OCI-LY1 (cell line): ENCODE measurements at regions not wholly inside any gene's neighbourhood (a gene's known extent, or its start where the extent isn't known, plus 50 kb on each side); places are given as distances from the start of the nearest gene placed in this dataset.
"Not testable (repeated sequence)": the region's sequence is repeated elsewhere in the genome, so short reads cannot be mapped to it uniquely, and the experiment has no call there.

Experiments used
- H2AFZ ChIP-seq: fragments of 200-600 bp; sonication (generic), shearing (Covaris generic); 2 replicates; pipeline ENCODE4 v1.6.0; 2014; ENCODE audit warnings: antibody characterized with exemption, mild to moderate bottlenecking, low read length
- H3F3A ChIP-seq: fragments of 200-600 bp; sonication (generic), shearing (Covaris generic); 2 replicates; pipeline ENCODE4 v1.6.0; 2014; ENCODE audit warnings: mild to moderate bottlenecking, antibody characterized with exemption, low read length, moderate library complexity; ENCODE audit not compliant: insufficient read depth
- H3K27ac ChIP-seq: fragments of 200-600 bp; sonication (generic); 2 replicates; pipeline ENCODE4 v1.5.1; 2014; ENCODE audit warnings: low read length, mixed run types, mild to moderate bottlenecking, low read depth; ENCODE audit not compliant: poor library complexity, severe bottlenecking
- H3K27me3 ChIP-seq: fragments of 200-600 bp; sonication (generic); 2 replicates; pipeline ENCODE4 v1.6.0; 2014; ENCODE audit warnings: antibody characterized with exemption, mild to moderate bottlenecking, low read length, moderate library complexity; ENCODE audit not compliant: insufficient read depth
- H3K36me3 ChIP-seq: fragments of 200-600 bp; sonication (generic); 2 replicates; pipeline ENCODE4 v1.6.1; 2014; ENCODE audit warnings: mild to moderate bottlenecking, antibody characterized with exemption, low read length, moderate library complexity, mixed read lengths; ENCODE audit not compliant: insufficient read depth
- H3K4me1 ChIP-seq: fragments of 200-600 bp; sonication (generic); 2 replicates; pipeline ENCODE4 v1.5.1; 2014; ENCODE audit warnings: mild to moderate bottlenecking, low read length, moderate library complexity; ENCODE audit not compliant: insufficient read depth, severe bottlenecking
- H3K4me2 ChIP-seq: fragments of 200-600 bp; sonication (generic), shearing (Covaris generic); 2 replicates; pipeline ENCODE4 v1.6.1; 2014; ENCODE audit warnings: low read length
- H3K4me3 ChIP-seq: fragments of 200-600 bp; sonication (generic); 2 replicates; pipeline ENCODE4 v1.5.1; 2014; ENCODE audit warnings: low read length, low read depth, mild to moderate bottlenecking, mixed read lengths; ENCODE audit not compliant: poor library complexity, severe bottlenecking
- H3K79me2 ChIP-seq: fragments of 200-600 bp; shearing (Covaris generic); 2 replicates; pipeline ENCODE4 v1.6.1; 2016; ENCODE audit warnings: mixed run types, low read length, mixed read lengths; ENCODE audit not compliant: insufficient read depth
- H3K9ac ChIP-seq: fragments of 200-600 bp; sonication (generic), shearing (Covaris generic); 2 replicates; pipeline ENCODE4 v1.6.1; 2014; ENCODE audit warnings: mild to moderate bottlenecking, low read length, mixed read lengths
- H3K9me2 ChIP-seq: fragments of 200-600 bp; sonication (generic), shearing (Covaris generic); 2 replicates; pipeline ENCODE4 v1.6.1; 2014; ENCODE audit warnings: low read depth, mild to moderate bottlenecking, low read length, mixed read lengths
- H3K9me3 ChIP-seq: fragments of 200-600 bp; shearing (Covaris generic); 2 replicates; pipeline ENCODE4 v1.6.1; 2014; ENCODE audit warnings: low read length, mixed read lengths
- H4K20me1 ChIP-seq: fragments of 200-600 bp; sonication (generic), shearing (Covaris generic); 2 replicates; pipeline ENCODE4 v1.6.0; 2016; ENCODE audit warnings: mild to moderate bottlenecking, low read length; ENCODE audit not compliant: insufficient read depth
- CTCF ChIP-seq: fragments of 200-600 bp; sonication (generic), shearing (Covaris generic); IDR thresholded peaks from 2 replicates; pipeline ENCODE4 v1.5.1; 2017; ENCODE audit warnings: mild to moderate bottlenecking, antibody characterized with exemption, low read length, moderate library complexity, mixed read lengths
- EZH2 ChIP-seq: fragments of 200-600 bp; sonication (generic), shearing (Covaris generic); IDR thresholded peaks from 2 replicates; pipeline ENCODE4 v1.8.0; 2017; ENCODE audit warnings: borderline replicate concordance, mixed run types, mild to moderate bottlenecking, antibody characterized with exemption, low read length, moderate library complexity, mixed read lengths

DNA sequence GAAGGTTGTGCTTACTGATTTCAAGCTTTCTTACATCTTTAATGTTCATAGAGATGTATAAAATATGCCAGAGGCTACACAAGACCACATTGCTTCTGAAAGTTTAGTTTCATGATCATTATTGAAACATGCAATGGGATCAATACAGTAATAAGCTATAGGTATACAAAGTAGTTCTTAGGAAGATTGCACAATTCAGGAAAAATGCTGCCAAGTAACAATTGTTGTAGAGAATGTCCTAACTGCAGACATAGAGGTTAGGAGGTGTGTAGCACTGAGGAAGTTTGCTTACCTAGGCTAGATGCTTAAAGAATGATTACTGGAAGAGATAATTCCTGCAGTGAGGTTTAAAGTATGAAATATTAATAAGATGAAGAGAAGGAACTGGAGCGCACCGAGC is 259.5 kb upstream of the CYRIA start:
- Histone ChIP-seq H3F3A (no peaks in the 10 kb centered on the region), H3K36me3 (no peaks in the 10 kb centered on the region), H3K4me2 (no peak overlapping the region), H2AFZ (no peak overlapping the region), H3K27ac (no peak overlapping the region), H3K27me3 (no peaks in the 10 kb centered on the region), H3K79me2 (no peaks in the 10 kb centered on the region), H3K9ac (no peak overlapping the region), H3K9me2 (no peaks in the 10 kb centered on the region), H3K4me3 (no peak overlapping the region), H3K4me1 (no peaks in the 10 kb centered on the region), H4K20me1 (no peaks in the 10 kb centered on the region), H3K9me3 (no peaks in the 10 kb centered on the region)
- TF ChIP-seq CTCF (no peak), EZH2 (no peak)

GRCh38 chr2:16915341-16915755 is 249.7 kb upstream of the CYRIA start:
- not testable (repeated sequence) for H3K4me3 ChIP-seq, H3K27me3 ChIP-seq, H3K79me2 ChIP-seq, H3K9me3 ChIP-seq, H2AFZ ChIP-seq, H3K36me3 ChIP-seq, H3K4me1 ChIP-seq, H3F3A ChIP-seq, H3K9me2 ChIP-seq, H3K9ac ChIP-seq, H3K4me2 ChIP-seq, H3K27ac ChIP-seq, H4K20me1 ChIP-seq

GRCh38 chr2:16911746-16912145 is 246.1 kb upstream of the CYRIA start:
- no peak overlapping the region for H2AFZ ChIP-seq
- H3F3A ChIP-seq, result no peaks in the 10 kb centered on the region
- H3K4me2 ChIP-seq, result no peak overlapping the region
- no peaks in the 10 kb centered on the region for H4K20me1 ChIP-seq
- no peaks in the 10 kb centered on the region for H3K36me3 ChIP-seq
- no peaks in the 10 kb centered on the region for H3K79me2 ChIP-seq
- no peaks in the 10 kb centered on the region for H3K27me3 ChIP-seq
- TF ChIP-seq CTCF (no peak), EZH2 (no peak)
- no peak overlapping the region for H3K27ac ChIP-seq
- H3K4me3 ChIP-seq, result no peak overlapping the region
- H3K9me3 ChIP-seq, result no peaks in the 10 kb centered on the region
- H3K9me2 ChIP-seq, result no peaks in the 10 kb centered on the region
- H3K9ac ChIP-seq, result no peak overlapping the region
- no peaks in the 10 kb centered on the region for H3K4me1 ChIP-seq

- no peaks in the 10 kb centered on the region for H3K36me3 ChIP-seq
- TF ChIP-seq EZH2 (no peak), CTCF (no peak)
- H3K27me3 ChIP-seq, result no peaks in the 10 kb centered on the region
These were observed 243.0 kb upstream of the CYRIA start for GRCh38 chr2:16908656-16909055.

More at GRCh38 chr2:16908656-16909055, 243.0 kb upstream of the CYRIA start:
- H2AFZ ChIP-seq, result no peak overlapping the region
- no peaks in the 10 kb centered on the region for H4K20me1 ChIP-seq
- no peak overlapping the region for H3K27ac ChIP-seq
- no peaks in the 10 kb centered on the region for H3K9me2 ChIP-seq
- H3K9me3 ChIP-seq, result no peaks in the 10 kb centered on the region
- H3K4me1 ChIP-seq, result no peaks in the 10 kb centered on the region
- H3F3A ChIP-seq, result no peaks in the 10 kb centered on the region
- no peak overlapping the region for H3K9ac ChIP-seq
- H3K4me2 ChIP-seq, result no peak overlapping the region
- no peaks in the 10 kb centered on the region for H3K79me2 ChIP-seq
- no peak overlapping the region for H3K4me3 ChIP-seq
